Prostate gland (tissue), 2 donors: ENCODE measurements at regions not wholly inside any gene's neighbourhood (a gene's known extent, or its start where the extent isn't known, plus 50 kb on each side); places are given as distances from the start of the nearest gene placed in this dataset.

Experiments
- DNase-seq: peaks from one replicate; pipeline ENCODE4 v3.0.0-alpha.2; 2019; ENCODE audit warnings: low spot score
- H3K27ac ChIP-seq, 2 donors: fragments of 200-600 bp; sonication (generic); 2 replicates each; pipeline ENCODE4 v1.5.1; 2017 to 2019
- H3K27me3 ChIP-seq: fragments of 200-600 bp; sonication (generic); replicated peaks from 2 replicates; pipeline ENCODE4 v1.5.1; 2019; ENCODE audit not compliant: insufficient read depth
- H3K36me3 ChIP-seq, 2 donors: fragments of 200-600 bp; sonication (generic); 1 replicate in 1 of 2; 2 replicates in 1 of 2; pipeline versions ENCODE4 v1.5.1 to v1.8.1; 2017 to 2019
- H3K4me1 ChIP-seq: fragments of 200-600 bp; sonication (generic); replicated peaks from 2 replicates; pipeline ENCODE4 v1.5.1; 2019
- H3K4me3 ChIP-seq, 2 donors: fragments of 200-600 bp; sonication (generic); 2 replicates each; pipeline ENCODE4 v1.5.1; 2017 to 2019
- H3K9me3 ChIP-seq: fragments of 200-600 bp; sonication (generic); 2 replicates; pipeline ENCODE4 v1.5.1; 2017
- CTCF ChIP-seq, 4 experiments: fragments of 200-600 bp in 2 of 4; fragments of 450-650 bp in 2 of 4; sonication (generic) in 2 of 4; IDR thresholded peaks; 1 replicate in 3 of 4; 2 replicates in 1 of 4; pipeline ENCODE4 v1.5.1; 2016 to 2019; ENCODE audit warnings: antibody characterized with exemption in 4 of 4, mild to moderate bottlenecking in 2 of 4, moderate library complexity in 2 of 4
- POLR2A ChIP-seq: fragments of 450-650 bp; IDR thresholded peaks from one replicate; pipeline ENCODE4 v1.6.1; 2016; ENCODE audit warnings: antibody characterized with exemption, mild to moderate bottlenecking
- POLR2AphosphoS5 ChIP-seq: sonication (generic); formaldehyde crosslinking; IDR thresholded peaks from one replicate; pipeline ENCODE4 v1.6.1; 2017; ENCODE audit warnings: antibody characterized with exemption
- WGBS: methylation state at CpG from one replicate; pipeline ENCODE4 v1.1.5; 2018; 5-methylcytosine and 5-hydroxymethylcytosine counted together
- intact Hi-C: fragments of 100-400 bp; cut with DNase I; formaldehyde crosslinking; loops from one replicate; pipeline ENCODE4 v1.14.2; 2022

- intact Hi-C loops: no loop called here
- Histone ChIP-seq H3K4me3 (no peak overlapping the region), H3K36me3 (no peaks in the 10 kb centered on the region), H3K4me1 (no peaks in the 10 kb centered on the region), H3K9me3 (no peaks in the 10 kb centered on the region), H3K27me3 (peaks cover 4% of the 10 kb centered on the region), H3K27ac (no peak overlapping the region)
- DNase-seq: no peak
- 62% methylated on average over 5 of the region's 5 CpGs for WGBS
- TF ChIP-seq CTCF (IDR thresholded peaks at IDR 0.05) (no peak), POLR2A (no peak), POLR2AphosphoS5 (no peak)
These were observed 166.8 kb upstream of the FREM2 start for GRCh38 chr13:38520041-38520440.

GRCh38 chr13:38527140-38527539 lies 159.7 kb upstream of the FREM2 start:
- H3K4me3 ChIP-seq: no peak overlapping the region
- no peaks in the 10 kb centered on the region for H3K27me3 ChIP-seq
- no peak for TF ChIP-seq POLR2A
- no peak for TF ChIP-seq POLR2AphosphoS5
- TF ChIP-seq CTCF (IDR thresholded peaks at IDR 0.05): no peak
- H3K27ac ChIP-seq: no peak overlapping the region
- no peak for DNase-seq
- no peaks in the 10 kb centered on the region for H3K36me3 ChIP-seq
- H3K4me1 ChIP-seq: no peaks in the 10 kb centered on the region
- no peaks in the 10 kb centered on the region for H3K9me3 ChIP-seq
- intact Hi-C loops: no loop called here
- WGBS: 64% methylated on average over 5 of the region's 5 CpGs

GRCh38 chr13:38528986-38529385 lies 157.9 kb upstream of the FREM2 start:
- intact Hi-C loops: no loop called here
- Histone ChIP-seq H3K9me3 (no peaks in the 10 kb centered on the region), H3K4me3 (no peak overlapping the region), H3K4me1 (no peaks in the 10 kb centered on the region), H3K36me3 (no peaks in the 10 kb centered on the region), H3K27ac (no peak overlapping the region), H3K27me3 (no peaks in the 10 kb centered on the region)
- WGBS: 75% methylated on average over 2 of the region's 2 CpGs
- TF ChIP-seq CTCF (IDR thresholded peaks at IDR 0.05) (no peak), POLR2AphosphoS5 (no peak), POLR2A (no peak)
- DNase-seq: no peak

- no peaks in the 10 kb centered on the region for H3K4me1 ChIP-seq
- TF ChIP-seq POLR2A (no peak), CTCF (IDR thresholded peaks at IDR 0.05) (peak in 3 of 4 experiments; percentile 14 to 56 (median 53))
- intact Hi-C loops: no loop called here
- DNase-seq: no peak
- WGBS: 30% methylated on average over 3 of the region's 3 CpGs
- no peaks in the 10 kb centered on the region for H3K27me3 ChIP-seq
- H3K27ac ChIP-seq: no peak overlapping the region
- no peak overlapping the region for H3K4me3 ChIP-seq
- no peaks in the 10 kb centered on the region for H3K9me3 ChIP-seq
- no peaks in the 10 kb centered on the region for H3K36me3 ChIP-seq
These were observed 156.4 kb upstream of the FREM2 start for GRCh38 chr13:38530492-38530891.

GRCh38 chr13:38535261-38535660 lies 151.6 kb upstream of the FREM2 start:
- no peaks in the 10 kb centered on the region for H3K9me3 ChIP-seq
- no peak overlapping the region for H3K4me3 ChIP-seq
- intact Hi-C loops: no loop called here
- H3K36me3 ChIP-seq: no peaks in the 10 kb centered on the region
- no peak overlapping the region for H3K27ac ChIP-seq
- H3K27me3 ChIP-seq: no peaks in the 10 kb centered on the region
- TF ChIP-seq POLR2A (no peak), CTCF (IDR thresholded peaks at IDR 0.05) (no peak), POLR2AphosphoS5 (no peak)
- no peak for DNase-seq
- 79% methylated on average over 7 of the region's 7 CpGs for WGBS
- no peaks in the 10 kb centered on the region for H3K4me1 ChIP-seq
